Heart left ventricle (tissue), 16 donors: ENCODE measurements at regions not wholly inside any gene's neighbourhood (a gene's known extent, or its start where the extent isn't known, plus 50 kb on each side); places are given as distances from the start of the nearest gene placed in this dataset.

Experiments
- ATAC-seq, 4 donors: fragments of 200-7000 bp; cut with Tn5 transposase; one replicate each; pipeline ENCODE4 v1.9.1; 2020 to 2022; ENCODE audit warnings: moderate library complexity in 4 of 4, mild to moderate bottlenecking in 3 of 4, moderate number of reproducible peaks in 1 of 4
- DNase-seq, 5 donors: peaks; one replicate each; pipeline ENCODE4 v3.0.0-alpha.2; 2020
- H3K27ac ChIP-seq, 12 donors: fragments of 200-600 bp; sonication (generic) in 4 of 12; one replicate each; pipeline versions ENCODE4 v1.5.0 to v1.8.0; 2016 to 2022; ENCODE audit warnings: mild to moderate bottlenecking in 2 of 12
- H3K27me3 ChIP-seq, 9 donors: fragments of 200-600 bp; sonication (generic) in 2 of 9; one replicate each; pipeline versions ENCODE4 v1.5.1 to v1.8.0; 2016 to 2022; ENCODE audit warnings: mild to moderate bottlenecking in 3 of 9
- H3K36me3 ChIP-seq, 9 donors: fragments of 200-600 bp; sonication (generic) in 2 of 9; one replicate each; pipeline versions ENCODE4 v1.5.0 to v1.8.0; 2018 to 2022; ENCODE audit warnings: mild to moderate bottlenecking in 2 of 9
- H3K4me1 ChIP-seq, 12 donors: fragments of 200-600 bp; sonication (generic) in 4 of 12; one replicate each; pipeline versions ENCODE4 v1.5.0 to v1.8.0; 2016 to 2022; ENCODE audit warnings: mild to moderate bottlenecking in 3 of 12
- H3K4me3 ChIP-seq, 12 donors: fragments of 200-600 bp; sonication (generic) in 4 of 12; one replicate each; pipeline versions ENCODE4 v1.5.0 to v1.8.0; 2017 to 2022; ENCODE audit warnings: mild to moderate bottlenecking in 9 of 12, moderate library complexity in 4 of 12
- H3K9me3 ChIP-seq, 12 donors: fragments of 200-600 bp; sonication (generic) in 4 of 12; one replicate each; pipeline versions ENCODE4 v1.5.0 to v1.8.0; 2016 to 2022; ENCODE audit warnings: mild to moderate bottlenecking in 1 of 12
- POLR2A ChIP-seq, 2 donors: fragments of 450-650 bp; IDR thresholded peaks; one replicate each; pipeline ENCODE4 v1.6.1; 2017; ENCODE audit warnings: antibody characterized with exemption in 2 of 2, mild to moderate bottlenecking in 2 of 2, moderate library complexity in 2 of 2
- WGBS, 4 donors: extraction: QIAGEN DNeasy Blood & Tissue Kit in 2 of 4; methylation state at CpG; one replicate each; pipeline versions ENCODE4 v1.1.5 to v1.1.7; 2013 to 2018; 5-methylcytosine and 5-hydroxymethylcytosine counted together
- intact Hi-C, 10 donors: fragments of 100-400 bp; cut with DNase I; formaldehyde crosslinking; loops; one replicate each; pipeline versions ENCODE4 v1.11.1 to v1.14.2; 2022
- TF ChIP-seq, protein P1 (sequence below), 12 donors: fragments of 200-600 bp; sonication (generic) in 4 of 12; IDR thresholded peaks; one replicate each; pipeline versions ENCODE4 v1.5.0 to v1.8.0; 2018 to 2022; ENCODE audit warnings: antibody characterized with exemption in 12 of 12, mild to moderate bottlenecking in 5 of 12
- donor health status: ischemic (EF 13 %, LVEDD 7.1; RV severe dilation, severe dysfunction).
- donor health status: healthy with polysubstance abuse.
- donor health status: DM: no; HTN: yes; CAD: no.
- donor health status: DM: no; HTN: no; CAD: no.
- donor health status: ischemic (EF 25% LVEDD 6.9; RV normal size, moderate dysfunction).
- donor health status: ischemic (EF 25% LVEDD 5.7; RV mildly dilated, moderate dysfunction).
- donor health status: healthy.
- donor health status: DM: yes; HTN: yes; CAD: no.
- donor health status: ischemic (EF 35%, LVEDD 5.7; RV mildly dilated, moderate dysfunction).
- donor health status: nonischemic (EF 11% LVEDD 7.7; RV severe dilation, severe dysfunction).
- donor health status: DM: yes; HTN: yes; CAD: no.
- donor health status: PGD.
- donor health status: ischemic (EF 29% LVEDD 5.4; RV normal size, mild dysfunction).
- donor health status: nonischemic (EF 23%, LVEDD 6.1; RV moderate dilation, normal function).

DNA sequence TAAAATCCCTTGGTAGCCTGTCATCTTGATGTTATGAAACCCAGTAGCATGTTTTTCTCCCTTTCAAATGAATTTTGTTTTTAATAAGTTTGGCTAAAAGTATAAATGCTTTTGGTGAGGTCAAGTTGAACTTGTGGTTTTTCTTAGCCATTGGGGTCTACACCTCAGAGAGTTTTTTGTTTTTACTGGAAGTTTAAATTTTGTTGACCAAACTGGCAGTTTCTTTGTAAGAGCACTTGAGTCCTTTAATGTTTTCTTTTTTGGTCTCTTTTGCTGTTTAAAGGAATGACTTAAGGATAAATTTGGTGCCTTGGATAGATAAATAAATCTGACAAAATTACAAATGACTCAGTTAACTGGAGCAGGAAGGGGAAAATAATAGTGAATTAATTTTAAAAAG lies 577.3 kb downstream of the SATB2 start:
- TF ChIP-seq POLR2A (IDR thresholded peaks at IDR 0.05), result no peak
- TF ChIP-seq, protein P1, sequence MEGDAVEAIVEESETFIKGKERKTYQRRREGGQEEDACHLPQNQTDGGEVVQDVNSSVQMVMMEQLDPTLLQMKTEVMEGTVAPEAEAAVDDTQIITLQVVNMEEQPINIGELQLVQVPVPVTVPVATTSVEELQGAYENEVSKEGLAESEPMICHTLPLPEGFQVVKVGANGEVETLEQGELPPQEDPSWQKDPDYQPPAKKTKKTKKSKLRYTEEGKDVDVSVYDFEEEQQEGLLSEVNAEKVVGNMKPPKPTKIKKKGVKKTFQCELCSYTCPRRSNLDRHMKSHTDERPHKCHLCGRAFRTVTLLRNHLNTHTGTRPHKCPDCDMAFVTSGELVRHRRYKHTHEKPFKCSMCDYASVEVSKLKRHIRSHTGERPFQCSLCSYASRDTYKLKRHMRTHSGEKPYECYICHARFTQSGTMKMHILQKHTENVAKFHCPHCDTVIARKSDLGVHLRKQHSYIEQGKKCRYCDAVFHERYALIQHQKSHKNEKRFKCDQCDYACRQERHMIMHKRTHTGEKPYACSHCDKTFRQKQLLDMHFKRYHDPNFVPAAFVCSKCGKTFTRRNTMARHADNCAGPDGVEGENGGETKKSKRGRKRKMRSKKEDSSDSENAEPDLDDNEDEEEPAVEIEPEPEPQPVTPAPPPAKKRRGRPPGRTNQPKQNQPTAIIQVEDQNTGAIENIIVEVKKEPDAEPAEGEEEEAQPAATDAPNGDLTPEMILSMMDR (IDR thresholded peaks at IDR 0.05), result no peak
- ATAC-seq, result no peak
- no peak for DNase-seq
- no peak overlapping the region for H3K27ac ChIP-seq
- H3K9me3 ChIP-seq, result no peaks in the 10 kb centered on the region
- no peaks in the 10 kb centered on the region for H3K27me3 ChIP-seq
- no peak overlapping the region for H3K4me3 ChIP-seq
- intact Hi-C loops, result no loop called here
- no peaks in the 10 kb centered on the region for H3K36me3 ChIP-seq
- H3K4me1 ChIP-seq, result no peaks in the 10 kb centered on the region

DNA sequence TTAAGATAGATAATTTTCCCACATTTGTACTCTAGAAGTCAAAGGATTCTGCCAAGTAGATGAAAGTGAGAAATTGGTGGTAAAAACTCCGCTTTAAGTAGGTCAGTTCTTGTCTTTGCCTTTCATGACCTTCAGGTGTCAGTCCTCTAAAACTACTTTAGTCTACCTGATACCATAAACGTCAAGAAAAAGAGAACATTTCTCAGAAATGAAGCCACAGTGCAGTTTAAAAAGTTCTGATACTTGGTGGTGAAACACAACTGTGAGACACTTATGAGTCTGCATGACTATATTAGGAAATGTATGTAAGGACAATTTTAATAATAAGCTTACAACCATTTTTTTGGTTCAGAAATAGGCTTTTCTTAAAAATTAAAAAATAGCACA lies 583.3 kb downstream of the SATB2 start:
- Histone ChIP-seq H3K4me3 (no peak overlapping the region), H3K27ac (no peak overlapping the region), H3K36me3 (no peaks in the 10 kb centered on the region), H3K27me3 (no peaks in the 10 kb centered on the region), H3K9me3 (no peaks in the 10 kb centered on the region), H3K4me1 (no peaks in the 10 kb centered on the region)
- ATAC-seq (no peak), DNase-seq (no peak)
- TF ChIP-seq, protein P1 (IDR thresholded peaks at IDR 0.05), result no peak
- TF ChIP-seq POLR2A (IDR thresholded peaks at IDR 0.05), result no peak
- intact Hi-C loops, result no loop called here
- 55 to 67% (median 61%) methylated on average over 2 of the region's 2 CpGs for WGBS, 4 donors

DNA sequence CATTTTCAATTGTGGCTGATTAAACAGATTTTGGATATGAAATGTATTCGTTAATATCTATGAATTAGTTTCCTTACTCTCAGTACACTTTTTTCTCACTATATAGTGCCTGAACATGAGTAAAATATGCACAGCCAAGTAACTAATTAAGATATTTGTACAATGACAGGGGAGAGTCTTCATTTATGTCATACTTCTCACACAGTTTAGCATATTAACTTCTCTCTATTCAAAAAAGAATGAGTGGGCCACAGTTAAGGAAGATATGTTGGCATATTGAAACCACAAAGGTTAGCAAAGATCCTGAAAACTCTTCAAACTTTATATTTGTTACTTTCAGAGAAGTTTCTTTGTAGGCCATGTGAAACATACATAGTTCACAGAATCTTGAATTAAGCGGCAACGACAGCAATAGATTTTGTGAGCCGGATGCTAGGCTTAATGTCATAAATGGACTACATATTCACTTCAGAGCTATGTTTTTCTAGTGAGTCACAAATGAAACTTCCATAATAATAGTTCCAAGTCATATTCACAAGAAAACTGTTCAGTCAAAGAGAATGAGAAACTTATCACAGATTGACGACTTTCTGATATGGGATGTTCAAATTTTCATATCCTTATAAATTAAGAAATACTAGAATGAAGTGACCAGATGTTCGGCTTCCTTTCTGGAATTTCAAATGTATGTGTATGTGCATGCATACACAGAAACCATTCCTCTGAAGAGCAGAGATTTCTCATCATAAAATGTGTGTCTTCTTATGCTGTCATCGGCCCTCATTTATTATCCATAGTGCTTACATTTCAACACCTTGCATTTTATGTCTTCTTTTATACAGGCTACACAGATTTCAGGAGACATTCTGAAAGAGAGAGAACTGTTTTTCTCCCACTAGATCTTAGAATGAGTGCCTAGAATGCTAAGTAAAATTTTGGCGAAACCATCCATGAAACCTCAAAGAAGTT lies 584.0 kb downstream of the SATB2 start:
- no peaks in the 10 kb centered on the region for H3K27me3 ChIP-seq
- no peaks in the 10 kb centered on the region for H3K9me3 ChIP-seq
- no peak for ATAC-seq
- intact Hi-C loops, result no loop called here
- TF ChIP-seq, protein P1 (IDR thresholded peaks at IDR 0.05), result no peak
- no peak for TF ChIP-seq POLR2A (IDR thresholded peaks at IDR 0.05)
- no peak overlapping the region for H3K4me3 ChIP-seq
- H3K36me3 ChIP-seq, result no peaks in the 10 kb centered on the region
- no peak for DNase-seq
- no peak overlapping the region for H3K27ac ChIP-seq
- WGBS, 4 donors, result 75 to 78% (median 77%) methylated on average over 8 of the region's 8 CpGs
- no peaks in the 10 kb centered on the region for H3K4me1 ChIP-seq

DNA sequence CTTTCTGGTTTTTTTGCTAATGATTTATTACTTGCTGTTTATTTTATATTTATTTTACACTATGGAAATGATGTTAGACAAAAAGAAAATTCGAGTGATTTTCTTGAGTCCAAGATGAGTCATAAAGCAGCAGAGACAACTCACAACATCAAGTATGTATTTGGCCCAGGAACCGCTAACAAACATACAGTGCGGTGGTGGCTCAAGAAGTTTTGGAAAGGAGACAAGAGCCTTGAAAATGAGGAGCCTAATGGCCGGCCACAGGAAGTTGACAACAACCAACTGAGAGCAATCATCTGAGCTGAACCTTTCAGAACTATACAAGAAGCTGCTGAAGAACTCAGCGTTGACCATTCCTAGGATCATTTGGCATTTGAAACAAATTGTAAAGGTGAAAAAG lies 594.1 kb downstream of the SATB2 start:
- TF ChIP-seq POLR2A (IDR thresholded peaks at IDR 0.05), result no peak
- TF ChIP-seq, protein P1 (IDR thresholded peaks at IDR 0.05), result no peak
- Histone ChIP-seq H3K27me3 (no peaks in the 10 kb centered on the region), H3K36me3 (no peaks in the 10 kb centered on the region), H3K27ac (no peak overlapping the region), H3K4me1 (no peaks in the 10 kb centered on the region), H3K4me3 (no peak overlapping the region), H3K9me3 (peaks cover 0 to 13% (median 9%) of the 10 kb centered on the region in 12 donors)
- WGBS, 4 donors, result 66 to 76% (median 72%) methylated on average over 5 of the region's 5 CpGs
- no peak for DNase-seq
- intact Hi-C loops, result no loop called here
- no peak for ATAC-seq
